ENCODE measurements at regions not wholly inside any gene's neighbourhood (a gene's known extent, or its start where the extent isn't known, plus 50 kb on each side); places are given as distances from the start of the nearest gene placed in this dataset.

DNA sequence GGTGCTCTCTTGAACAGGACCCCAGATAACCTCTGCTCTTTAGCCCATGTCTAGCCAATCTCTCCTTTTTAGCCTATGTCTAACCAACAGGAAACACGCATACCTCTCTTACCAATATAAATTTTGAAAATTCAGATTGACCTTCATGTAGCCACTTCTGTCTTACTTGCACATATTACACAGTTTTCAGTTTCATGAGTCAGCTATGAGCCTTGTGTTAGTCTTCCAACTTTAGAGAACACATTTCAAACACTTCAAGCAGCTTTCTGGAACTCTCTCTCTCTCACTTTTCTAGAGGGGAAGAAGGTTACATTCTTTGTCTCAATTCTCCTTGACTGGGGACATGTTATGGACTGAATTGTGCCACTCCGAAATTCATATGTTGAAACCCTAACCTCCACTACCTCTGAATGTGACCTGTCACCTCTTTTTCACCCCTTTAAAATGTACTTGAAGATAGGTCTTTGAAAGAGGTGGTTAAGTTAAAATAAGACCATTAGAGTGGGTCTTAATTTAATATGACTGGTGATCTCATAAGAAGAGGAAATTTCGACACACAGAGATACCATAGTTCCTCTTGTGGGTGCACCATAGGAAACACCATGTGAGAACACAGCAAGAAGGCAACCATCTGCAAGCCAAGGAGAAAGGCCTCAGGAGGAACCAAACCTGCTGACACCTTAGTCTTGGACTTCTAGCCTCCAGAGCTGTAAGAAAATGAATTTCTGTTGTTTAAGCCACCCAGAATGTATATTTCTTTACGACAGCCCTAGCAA, 480.3 kb upstream of the ALCAM start:
- DNase-seq (ENCODE audit: low read depth): no peak
- no peak overlapping the region for H3K4me3 ChIP-seq (ENCODE audit: low read depth, low read length)
- TF ChIP-seq, protein P1, sequence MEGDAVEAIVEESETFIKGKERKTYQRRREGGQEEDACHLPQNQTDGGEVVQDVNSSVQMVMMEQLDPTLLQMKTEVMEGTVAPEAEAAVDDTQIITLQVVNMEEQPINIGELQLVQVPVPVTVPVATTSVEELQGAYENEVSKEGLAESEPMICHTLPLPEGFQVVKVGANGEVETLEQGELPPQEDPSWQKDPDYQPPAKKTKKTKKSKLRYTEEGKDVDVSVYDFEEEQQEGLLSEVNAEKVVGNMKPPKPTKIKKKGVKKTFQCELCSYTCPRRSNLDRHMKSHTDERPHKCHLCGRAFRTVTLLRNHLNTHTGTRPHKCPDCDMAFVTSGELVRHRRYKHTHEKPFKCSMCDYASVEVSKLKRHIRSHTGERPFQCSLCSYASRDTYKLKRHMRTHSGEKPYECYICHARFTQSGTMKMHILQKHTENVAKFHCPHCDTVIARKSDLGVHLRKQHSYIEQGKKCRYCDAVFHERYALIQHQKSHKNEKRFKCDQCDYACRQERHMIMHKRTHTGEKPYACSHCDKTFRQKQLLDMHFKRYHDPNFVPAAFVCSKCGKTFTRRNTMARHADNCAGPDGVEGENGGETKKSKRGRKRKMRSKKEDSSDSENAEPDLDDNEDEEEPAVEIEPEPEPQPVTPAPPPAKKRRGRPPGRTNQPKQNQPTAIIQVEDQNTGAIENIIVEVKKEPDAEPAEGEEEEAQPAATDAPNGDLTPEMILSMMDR (IDR thresholded peaks at IDR 0.05; ENCODE audit: insufficient read depth, low read depth, low read length, missing control alignments): no peak

DNA sequence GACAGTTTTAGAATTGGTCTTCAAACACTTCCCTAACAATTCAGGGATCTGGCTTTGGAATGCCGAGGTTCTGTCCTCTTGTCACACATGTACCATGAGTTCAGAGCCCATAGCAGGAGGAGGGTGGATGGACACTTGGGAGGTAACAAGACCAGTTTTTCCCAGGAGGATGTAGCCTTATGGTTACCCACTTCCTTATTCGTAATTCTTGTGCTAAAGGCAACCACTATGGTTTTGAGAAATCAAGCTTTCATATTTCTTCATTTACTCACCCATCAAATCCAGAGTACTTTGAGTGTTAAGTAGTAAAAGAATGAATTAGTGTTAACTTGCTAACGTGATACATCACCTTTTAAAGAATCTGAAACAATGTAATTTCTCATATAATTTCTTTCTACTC, 479.6 kb upstream of the ALCAM start:
- DNase-seq (ENCODE audit: low read depth): no peak
- TF ChIP-seq, protein P1 (IDR thresholded peaks at IDR 0.05; ENCODE audit: insufficient read depth, low read depth, low read length, missing control alignments): no peak
- H3K4me3 ChIP-seq (ENCODE audit: low read depth, low read length): no peak overlapping the region

DNA sequence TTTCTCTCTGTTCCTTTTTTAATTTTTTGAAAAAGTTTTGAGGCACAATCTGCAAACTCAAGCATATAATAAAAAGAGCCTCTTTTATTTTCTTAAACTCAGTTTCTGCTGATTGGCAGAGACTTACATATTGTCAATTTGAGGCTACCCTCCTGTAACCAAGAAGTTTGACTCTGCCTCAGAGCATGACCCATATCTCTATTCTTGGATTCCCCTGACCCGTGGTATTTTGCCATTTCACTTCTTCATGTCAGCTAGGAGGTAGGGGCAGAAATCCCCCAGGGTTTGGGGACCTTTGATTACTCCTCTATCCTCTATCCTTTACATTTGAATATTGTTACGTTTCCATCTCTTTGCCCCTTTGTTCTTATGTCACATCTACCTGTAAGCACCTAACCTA, 479.1 kb upstream of the ALCAM start:
- TF ChIP-seq, protein P1 (IDR thresholded peaks at IDR 0.05; ENCODE audit: insufficient read depth, low read depth, low read length, missing control alignments): no peak
- no peak overlapping the region for H3K4me3 ChIP-seq (ENCODE audit: low read depth, low read length)
- no peak for DNase-seq (ENCODE audit: low read depth)

DNA sequence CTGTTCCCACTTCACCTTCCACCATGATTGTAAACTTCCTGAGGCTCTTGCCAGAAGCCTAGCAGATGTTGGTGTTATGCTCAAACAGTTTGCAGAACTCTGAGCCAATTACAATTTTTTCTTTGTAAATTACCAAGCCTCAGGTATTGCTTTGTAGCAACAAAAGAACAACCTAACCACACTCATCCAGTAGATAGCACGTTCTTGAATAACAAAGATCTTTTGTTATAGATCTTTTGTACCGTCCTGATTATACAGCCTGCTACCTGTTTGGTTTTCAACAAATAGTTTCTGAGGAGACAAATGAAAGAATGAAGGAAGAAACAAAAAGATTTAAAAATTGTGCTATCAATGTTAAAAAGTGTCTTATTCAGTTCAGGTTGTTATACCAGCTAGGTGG, 474.7 kb upstream of the ALCAM start:
- H3K4me3 ChIP-seq (ENCODE audit: low read depth, low read length): no peak overlapping the region
- TF ChIP-seq, protein P1 (IDR thresholded peaks at IDR 0.05; ENCODE audit: insufficient read depth, low read depth, low read length, missing control alignments): no peak
- no peak for DNase-seq (ENCODE audit: low read depth)

DNA sequence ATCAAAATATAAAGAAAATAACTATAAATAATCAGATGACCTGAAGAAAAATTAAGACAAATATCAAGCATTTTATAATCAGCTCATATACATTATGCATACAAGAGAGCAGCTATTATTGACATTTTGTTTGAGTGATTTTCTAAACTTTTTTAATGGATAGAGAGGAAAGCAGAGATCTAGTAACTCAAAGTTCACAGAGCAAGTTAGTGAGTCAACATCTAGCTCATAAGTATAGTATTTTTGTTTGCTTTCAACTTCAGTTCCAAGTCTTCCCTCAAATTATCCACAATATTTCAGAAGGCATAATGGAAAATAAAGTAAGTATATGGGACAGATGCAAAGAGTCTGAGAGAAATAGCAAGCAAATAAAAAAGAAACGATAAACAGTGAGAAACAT, 470.1 kb upstream of the ALCAM start:
- H3K4me3 ChIP-seq (ENCODE audit: low read depth, low read length): no peak overlapping the region
- no peak for DNase-seq (ENCODE audit: low read depth)
- TF ChIP-seq, protein P1 (IDR thresholded peaks at IDR 0.05; ENCODE audit: insufficient read depth, low read depth, low read length, missing control alignments): no peak

DNA sequence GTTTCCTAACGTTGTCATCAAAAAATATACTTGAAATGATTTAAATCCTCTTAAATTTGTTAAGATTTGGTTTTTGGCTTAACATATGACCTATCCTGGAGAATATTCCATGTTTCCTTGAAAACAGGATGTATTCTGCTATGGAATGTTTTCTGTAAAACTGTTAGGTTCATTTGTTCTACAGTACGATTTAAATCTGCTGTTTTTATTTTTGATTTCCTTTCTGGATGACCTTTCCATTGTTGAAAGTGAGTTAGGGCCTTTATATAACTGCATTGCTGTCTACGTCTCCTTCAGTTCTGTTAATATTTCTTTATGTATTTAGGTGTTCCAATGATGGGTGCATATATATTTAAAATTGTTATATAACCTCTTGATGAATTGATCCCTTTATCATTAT, 465.3 kb upstream of the ALCAM start:
- no peak for DNase-seq (ENCODE audit: low read depth)
- TF ChIP-seq, protein P1 (IDR thresholded peaks at IDR 0.05; ENCODE audit: insufficient read depth, low read depth, low read length, missing control alignments): no peak
- no peak overlapping the region for H3K4me3 ChIP-seq (ENCODE audit: low read depth, low read length)

DNA sequence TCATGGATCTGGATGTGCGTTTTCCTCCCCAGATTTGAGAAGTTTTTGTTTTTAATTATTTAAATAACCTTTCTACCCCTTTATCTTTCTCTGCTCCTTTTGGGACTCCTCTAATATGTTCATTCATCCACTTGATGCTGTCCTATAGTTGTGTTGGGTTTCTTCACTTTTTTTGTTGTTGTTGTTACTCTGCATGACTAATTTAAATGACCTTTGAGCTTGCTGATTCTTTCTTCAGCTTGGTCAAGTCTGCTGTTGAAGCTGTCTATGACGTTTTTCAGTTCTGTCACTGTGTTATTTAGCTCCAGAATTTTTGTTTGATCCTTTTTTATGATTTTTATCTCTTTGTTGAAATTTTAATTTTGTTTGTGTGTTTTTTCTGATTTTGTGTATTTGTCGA, 463.6 kb upstream of the ALCAM start:
- no peak overlapping the region for H3K4me3 ChIP-seq (ENCODE audit: low read depth, low read length)
- TF ChIP-seq, protein P1 (IDR thresholded peaks at IDR 0.05; ENCODE audit: insufficient read depth, low read depth, low read length, missing control alignments): no peak
- DNase-seq (ENCODE audit: low read depth): no peak
